ENCODE measurements at regions not wholly inside any gene's neighbourhood (a gene's known extent, or its start where the extent isn't known, plus 50 kb on each side); places are given as distances from the start of the nearest gene placed in this dataset.

DNA sequence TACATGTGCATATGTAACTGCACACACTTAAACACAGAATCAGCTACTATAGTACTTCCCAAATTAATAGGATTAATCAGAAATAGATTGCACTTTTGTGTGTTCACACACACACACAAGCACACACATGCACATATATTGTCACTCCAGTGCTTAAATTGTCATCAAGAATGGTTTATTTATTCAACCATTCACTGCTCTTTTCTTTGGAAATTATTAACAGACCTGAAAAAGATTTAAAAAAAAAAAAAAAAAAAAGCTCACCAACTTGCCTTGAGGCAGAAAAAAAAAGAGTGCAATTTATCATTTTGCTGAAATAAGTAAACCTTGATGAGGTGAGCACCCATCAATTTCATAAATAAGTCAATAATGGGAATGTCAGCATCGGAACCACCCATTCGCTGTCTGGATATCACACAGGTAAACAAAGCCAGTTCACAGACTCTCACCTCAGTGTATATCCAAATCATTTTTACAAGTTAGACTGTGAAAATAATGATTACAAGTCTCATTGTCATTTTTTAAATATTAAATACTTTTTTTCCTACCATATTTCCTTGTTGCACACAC, 562.8 kb downstream of the BNC2 start:
- Mint-ChIP-seq H3K4me3 (no peak overlapping the region), H3K4me1 (peaks cover 42% of the 10 kb centered on the region)

GRCh38 chr9:16308645-16309044, 561.8 kb downstream of the BNC2 start:
- no peaks in the 10 kb centered on the region for H3K9me3 Mint-ChIP-seq
- H3K4me1 Mint-ChIP-seq, result peaks cover 42% of the 10 kb centered on the region
- no peaks in the 10 kb centered on the region for H3K36me3 Mint-ChIP-seq
- H3K27me3 Mint-ChIP-seq (ENCODE audit: low read depth), result no peaks in the 10 kb centered on the region
- DNase-seq (ENCODE audit: low spot score in 2 of 2, unreplicated experiment in 2 of 2), result no peak
- no peak for TF ChIP-seq CTCF (IDR thresholded peaks at IDR 0.05; ENCODE audit: unreplicated experiment)
- no peak overlapping the region for H3K4me3 Mint-ChIP-seq
- H3K27ac Mint-ChIP-seq, result no peak overlapping the region

More for the DNA sequence above, 562.8 kb downstream of the BNC2 start:
- no peak for DNase-seq (ENCODE audit: low spot score in 2 of 2, unreplicated experiment in 2 of 2)
- TF ChIP-seq CTCF (IDR thresholded peaks at IDR 0.05; ENCODE audit: unreplicated experiment), result no peak
- Mint-ChIP-seq H3K9me3 (no peaks in the 10 kb centered on the region), H3K27ac (no peak overlapping the region), H3K27me3 (ENCODE audit: low read depth) (no peaks in the 10 kb centered on the region), H3K36me3 (no peaks in the 10 kb centered on the region)

GRCh38 chr9:16309082-16309468, 561.4 kb downstream of the BNC2 start:
- no peaks in the 10 kb centered on the region for H3K9me3 Mint-ChIP-seq
- no peaks in the 10 kb centered on the region for H3K27me3 Mint-ChIP-seq (ENCODE audit: low read depth)
- DNase-seq (ENCODE audit: low spot score in 2 of 2, unreplicated experiment in 2 of 2), result no peak
- H3K36me3 Mint-ChIP-seq, result no peaks in the 10 kb centered on the region
- H3K27ac Mint-ChIP-seq, result no peak overlapping the region
- no peak for TF ChIP-seq CTCF (IDR thresholded peaks at IDR 0.05; ENCODE audit: unreplicated experiment)
- H3K4me1 Mint-ChIP-seq, result peaks cover 38% of the 10 kb centered on the region
- no peak overlapping the region for H3K4me3 Mint-ChIP-seq

DNA sequence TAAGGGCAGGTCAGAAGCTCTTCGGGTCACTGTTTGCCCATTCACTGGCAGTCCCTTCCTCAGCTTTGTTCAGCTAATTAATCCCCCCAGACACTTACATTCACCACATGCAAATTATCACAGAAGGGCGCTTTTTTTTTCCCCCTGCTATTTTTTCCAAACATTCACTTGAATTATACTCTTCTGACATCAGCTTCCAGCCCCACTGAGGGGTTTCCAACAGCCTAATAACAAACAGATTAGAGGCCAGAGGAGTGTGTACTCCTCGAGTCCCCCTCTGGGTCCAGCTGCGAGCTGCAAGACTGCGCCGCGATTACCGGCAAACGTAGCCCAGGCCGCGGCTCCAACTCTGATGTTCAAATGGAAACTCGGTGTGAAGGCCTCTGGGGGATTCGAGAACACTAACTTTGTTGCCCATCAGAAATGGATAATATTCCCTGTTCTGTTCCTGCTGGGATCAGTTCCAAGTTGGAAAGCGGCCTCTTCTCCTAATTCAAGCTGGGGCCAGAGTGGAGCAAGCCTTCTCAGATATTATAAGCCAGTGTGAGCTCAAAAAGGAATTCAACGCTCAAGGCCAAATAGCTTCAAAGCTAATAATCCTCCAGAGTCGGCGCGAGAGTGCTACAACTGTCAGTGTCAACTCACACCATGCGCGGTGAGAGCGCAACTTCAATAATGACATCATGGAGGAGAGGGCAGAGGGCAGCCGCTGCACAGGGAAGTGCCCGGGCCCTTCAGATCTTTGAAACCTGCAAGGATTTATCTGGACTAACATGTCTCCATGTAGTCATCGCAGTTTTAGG, 560.8 kb downstream of the BNC2 start:
- Mint-ChIP-seq H3K4me3 (no peak overlapping the region), H3K9me3 (no peaks in the 10 kb centered on the region), H3K4me1 (peaks cover 33% of the 10 kb centered on the region), H3K27ac (peak overlapping the region; percentile 36), H3K36me3 (no peaks in the 10 kb centered on the region), H3K27me3 (ENCODE audit: low read depth) (no peaks in the 10 kb centered on the region)
- no peak for TF ChIP-seq CTCF (IDR thresholded peaks at IDR 0.05; ENCODE audit: unreplicated experiment)
- no peak for DNase-seq (ENCODE audit: low spot score in 2 of 2, unreplicated experiment in 2 of 2)

GRCh38 chr9:16310278-16311110, 560.0 kb downstream of the BNC2 start:
- peak overlapping the region; percentile 58 for H3K27ac Mint-ChIP-seq
- no peaks in the 10 kb centered on the region for H3K9me3 Mint-ChIP-seq
- H3K36me3 Mint-ChIP-seq, result no peaks in the 10 kb centered on the region
- peaks cover 33% of the 10 kb centered on the region for H3K4me1 Mint-ChIP-seq
- no peak for DNase-seq (ENCODE audit: low spot score in 2 of 2, unreplicated experiment in 2 of 2)
- no peaks in the 10 kb centered on the region for H3K27me3 Mint-ChIP-seq (ENCODE audit: low read depth)
- H3K4me3 Mint-ChIP-seq, result no peak overlapping the region
- TF ChIP-seq CTCF (IDR thresholded peaks at IDR 0.05; ENCODE audit: unreplicated experiment), result no peak

Data from mesothelial cell of epicardium (in vitro differentiated cells).